ENCODE measurements at regions not wholly inside any gene's neighbourhood (a gene's known extent, or its start where the extent isn't known, plus 50 kb on each side); places are given as distances from the start of the nearest gene placed in this dataset.

DNA sequence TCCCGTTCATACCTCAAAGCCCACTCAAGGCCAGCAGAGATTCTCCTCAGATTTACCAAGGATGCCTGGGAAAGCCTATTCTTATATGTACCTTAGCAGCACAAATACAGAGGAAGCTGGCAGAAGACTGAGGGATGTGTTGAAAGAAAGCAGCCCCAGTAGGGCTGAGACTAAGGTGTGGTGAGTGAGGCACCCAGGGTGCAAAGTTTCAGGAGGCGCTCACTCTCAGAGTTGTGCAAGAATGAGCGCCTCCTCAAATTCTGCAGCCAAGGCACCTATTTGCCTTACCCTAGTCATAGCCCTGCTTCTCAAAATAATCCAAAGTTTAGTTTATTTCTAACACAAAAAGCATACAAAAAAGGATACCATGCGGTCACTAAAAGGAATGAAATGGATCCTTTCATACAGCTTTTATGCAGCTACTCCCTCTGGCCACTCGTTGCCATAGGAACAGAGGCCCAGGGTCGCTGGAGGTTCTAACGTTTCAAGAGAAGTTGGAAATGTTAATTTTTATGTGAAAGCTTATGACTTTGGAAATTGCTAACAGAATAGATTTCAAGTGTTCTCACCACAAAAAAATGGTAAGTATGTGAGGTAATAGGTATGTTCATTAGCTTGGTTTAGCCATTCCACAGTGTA lies 79.7 kb upstream of the SMIM23 start:
- Histone ChIP-seq H3K9me3 (ENCODE audit: low read depth, low read length) (no peaks in the 10 kb centered on the region), H3K36me3 (ENCODE audit: insufficient read depth, low read length) (no peaks in the 10 kb centered on the region), H2AFZ (ENCODE audit: low read length) (no peak overlapping the region), H3K27ac (ENCODE audit: low read depth, low read length) (no peak overlapping the region), H3K4me2 (ENCODE audit: insufficient read depth, low read length) (no peak overlapping the region), H3K27me3 (ENCODE audit: insufficient read depth, low read length) (peaks cover 23% of the 10 kb centered on the region), H3K79me2 (ENCODE audit: insufficient read depth, low read length) (no peaks in the 10 kb centered on the region), H4K20me1 (ENCODE audit: insufficient read depth, low read length) (no peaks in the 10 kb centered on the region), H3K4me3 (ENCODE audit: insufficient read depth, low read length) (no peak overlapping the region), H3K4me1 (ENCODE audit: insufficient read depth, low read length) (no peaks in the 10 kb centered on the region)
- DNase-seq (ENCODE audit: insufficient read length, low spot score, missing footprints), result no peak
- TF ChIP-seq, protein P1, sequence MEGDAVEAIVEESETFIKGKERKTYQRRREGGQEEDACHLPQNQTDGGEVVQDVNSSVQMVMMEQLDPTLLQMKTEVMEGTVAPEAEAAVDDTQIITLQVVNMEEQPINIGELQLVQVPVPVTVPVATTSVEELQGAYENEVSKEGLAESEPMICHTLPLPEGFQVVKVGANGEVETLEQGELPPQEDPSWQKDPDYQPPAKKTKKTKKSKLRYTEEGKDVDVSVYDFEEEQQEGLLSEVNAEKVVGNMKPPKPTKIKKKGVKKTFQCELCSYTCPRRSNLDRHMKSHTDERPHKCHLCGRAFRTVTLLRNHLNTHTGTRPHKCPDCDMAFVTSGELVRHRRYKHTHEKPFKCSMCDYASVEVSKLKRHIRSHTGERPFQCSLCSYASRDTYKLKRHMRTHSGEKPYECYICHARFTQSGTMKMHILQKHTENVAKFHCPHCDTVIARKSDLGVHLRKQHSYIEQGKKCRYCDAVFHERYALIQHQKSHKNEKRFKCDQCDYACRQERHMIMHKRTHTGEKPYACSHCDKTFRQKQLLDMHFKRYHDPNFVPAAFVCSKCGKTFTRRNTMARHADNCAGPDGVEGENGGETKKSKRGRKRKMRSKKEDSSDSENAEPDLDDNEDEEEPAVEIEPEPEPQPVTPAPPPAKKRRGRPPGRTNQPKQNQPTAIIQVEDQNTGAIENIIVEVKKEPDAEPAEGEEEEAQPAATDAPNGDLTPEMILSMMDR (IDR thresholded peaks at IDR 0.05; ENCODE audit: extremely low read depth, low read depth, low read length), result no peak

DNA sequence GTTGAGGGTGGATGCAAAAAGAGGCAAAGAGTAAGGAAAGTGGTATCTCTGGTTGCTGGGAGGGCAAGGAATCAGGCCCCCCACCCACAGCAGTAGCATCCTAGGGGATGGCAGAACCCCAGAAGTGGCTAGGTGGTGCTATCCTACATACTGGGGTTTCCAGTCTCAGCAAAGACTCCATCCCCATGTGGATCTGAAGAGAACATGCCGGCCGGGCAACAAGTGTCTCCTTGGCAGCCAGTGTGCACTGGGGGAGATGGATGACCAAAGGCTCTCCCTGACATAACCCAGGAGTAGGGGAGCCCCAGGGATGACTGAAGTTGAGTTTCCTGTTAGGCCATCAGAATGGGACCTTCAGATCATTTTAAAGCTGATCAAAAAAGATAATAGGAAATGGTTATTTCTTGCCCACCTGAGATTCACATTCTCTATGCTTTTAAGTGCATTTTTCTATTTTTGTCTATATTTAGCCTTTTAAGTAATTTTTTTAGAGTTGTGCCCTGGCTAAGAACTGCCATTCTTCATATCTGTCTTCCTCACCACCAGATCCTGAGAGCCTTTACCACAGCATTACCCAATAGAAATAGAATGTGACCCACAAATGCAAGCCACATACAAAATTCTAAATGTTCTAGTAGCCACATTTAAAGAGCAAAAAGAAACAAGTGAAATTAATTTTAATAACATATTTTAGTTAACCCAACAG lies 78.7 kb upstream of the SMIM23 start:
- Histone ChIP-seq H3K36me3 (ENCODE audit: insufficient read depth, low read length) (no peaks in the 10 kb centered on the region), H3K4me2 (ENCODE audit: insufficient read depth, low read length) (no peak overlapping the region), H3K27ac (ENCODE audit: low read depth, low read length) (no peak overlapping the region), H3K4me1 (ENCODE audit: insufficient read depth, low read length) (no peaks in the 10 kb centered on the region), H3K27me3 (ENCODE audit: insufficient read depth, low read length) (peaks cover 16% of the 10 kb centered on the region), H3K9me3 (ENCODE audit: low read depth, low read length) (no peaks in the 10 kb centered on the region), H2AFZ (ENCODE audit: low read length) (no peak overlapping the region), H3K79me2 (ENCODE audit: insufficient read depth, low read length) (no peaks in the 10 kb centered on the region), H3K4me3 (ENCODE audit: insufficient read depth, low read length) (no peak overlapping the region), H4K20me1 (ENCODE audit: insufficient read depth, low read length) (no peaks in the 10 kb centered on the region)
- DNase-seq (ENCODE audit: insufficient read length, low spot score, missing footprints), result no peak
- TF ChIP-seq, protein P1 (IDR thresholded peaks at IDR 0.05; ENCODE audit: extremely low read depth, low read depth, low read length), result no peak

DNA sequence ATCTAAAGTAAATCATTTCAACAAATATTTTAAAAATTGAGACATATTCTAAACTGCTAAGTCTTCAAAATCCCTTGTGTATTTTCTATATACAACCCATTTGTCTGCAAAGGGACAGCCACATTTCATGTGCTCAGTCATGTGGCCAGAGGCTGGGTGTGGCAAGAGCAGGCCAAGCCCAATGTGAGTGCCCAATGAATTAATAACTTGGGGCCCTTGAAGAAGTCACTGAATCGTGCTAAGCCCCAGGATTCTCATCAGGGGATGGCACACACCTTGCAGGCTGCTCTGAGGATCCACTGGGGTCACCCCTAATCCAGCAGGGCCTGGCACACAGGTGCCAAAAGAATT lies 78.2 kb upstream of the SMIM23 start:
- no peaks in the 10 kb centered on the region for H3K79me2 ChIP-seq (ENCODE audit: insufficient read depth, low read length)
- H2AFZ ChIP-seq (ENCODE audit: low read length), result no peak overlapping the region
- H3K9me3 ChIP-seq (ENCODE audit: low read depth, low read length), result no peaks in the 10 kb centered on the region
- H3K4me3 ChIP-seq (ENCODE audit: insufficient read depth, low read length), result no peak overlapping the region
- no peaks in the 10 kb centered on the region for H3K36me3 ChIP-seq (ENCODE audit: insufficient read depth, low read length)
- H3K27me3 ChIP-seq (ENCODE audit: insufficient read depth, low read length), result peaks cover 13% of the 10 kb centered on the region
- TF ChIP-seq, protein P1 (IDR thresholded peaks at IDR 0.05; ENCODE audit: extremely low read depth, low read depth, low read length), result no peak
- no peak for DNase-seq (ENCODE audit: insufficient read length, low spot score, missing footprints)
- no peaks in the 10 kb centered on the region for H3K4me1 ChIP-seq (ENCODE audit: insufficient read depth, low read length)
- no peak overlapping the region for H3K27ac ChIP-seq (ENCODE audit: low read depth, low read length)
- no peaks in the 10 kb centered on the region for H4K20me1 ChIP-seq (ENCODE audit: insufficient read depth, low read length)
- no peak overlapping the region for H3K4me2 ChIP-seq (ENCODE audit: insufficient read depth, low read length)

DNA sequence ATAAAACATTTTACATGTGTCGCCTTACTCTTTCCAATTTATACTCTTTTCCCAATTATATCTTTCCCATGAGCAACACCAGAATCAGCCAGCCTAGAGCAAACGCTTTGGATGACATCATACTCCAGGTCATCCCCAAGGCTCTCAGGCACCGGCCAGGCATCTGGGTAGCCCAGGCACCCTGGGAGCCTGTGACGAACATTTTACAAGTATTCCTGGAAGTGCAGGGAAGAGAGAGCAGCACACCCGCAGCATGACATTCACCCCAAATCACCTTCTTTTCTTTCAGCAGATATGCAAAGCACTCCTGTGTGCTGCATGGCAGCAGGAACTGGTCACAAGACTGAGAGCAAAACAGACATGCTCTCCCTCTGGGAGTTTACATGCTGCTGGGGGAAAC lies 75.7 kb upstream of the SMIM23 start:
- H3K79me2 ChIP-seq (ENCODE audit: insufficient read depth, low read length), result no peaks in the 10 kb centered on the region
- no peak overlapping the region for H3K27ac ChIP-seq (ENCODE audit: low read depth, low read length)
- H4K20me1 ChIP-seq (ENCODE audit: insufficient read depth, low read length), result no peaks in the 10 kb centered on the region
- TF ChIP-seq, protein P1 (IDR thresholded peaks at IDR 0.05; ENCODE audit: extremely low read depth, low read depth, low read length), result no peak
- no peak overlapping the region for H3K4me3 ChIP-seq (ENCODE audit: insufficient read depth, low read length)
- H2AFZ ChIP-seq (ENCODE audit: low read length), result no peak overlapping the region
- H3K4me2 ChIP-seq (ENCODE audit: insufficient read depth, low read length), result no peak overlapping the region
- no peak for DNase-seq (ENCODE audit: insufficient read length, low spot score, missing footprints)
- no peaks in the 10 kb centered on the region for H3K27me3 ChIP-seq (ENCODE audit: insufficient read depth, low read length)
- H3K4me1 ChIP-seq (ENCODE audit: insufficient read depth, low read length), result no peaks in the 10 kb centered on the region
- H3K36me3 ChIP-seq (ENCODE audit: insufficient read depth, low read length), result no peaks in the 10 kb centered on the region
- no peaks in the 10 kb centered on the region for H3K9me3 ChIP-seq (ENCODE audit: low read depth, low read length)
